HPDE6-E6E7 (cell line): ENCODE measurements at regions not wholly inside any gene's neighbourhood (a gene's known extent, or its start where the extent isn't known, plus 50 kb on each side); places are given as distances from the start of the nearest gene placed in this dataset.

Experiments used
- DNase-seq: peaks from one replicate; pipeline ENCODE4 v3.0.0; 2011; ENCODE audit warnings: missing footprints; ENCODE audit errors: extremely low spot score

- DNase-seq: no peak
These were observed 300.5 kb downstream of the KLF6 start for GRCh38 chr10:3484306-3485056.

GRCh38 chr10:3482200-3482993 lies 302.6 kb downstream of the KLF6 start:
- DNase-seq: peak; percentile 49

GRCh38 chr10:3481496-3481895 lies 303.5 kb downstream of the KLF6 start:
- DNase-seq: no peak

GRCh38 chr10:3480990-3481315 lies 304.1 kb downstream of the KLF6 start:
- DNase-seq: no peak

GRCh38 chr10:3480281-3480989 lies 304.6 kb downstream of the KLF6 start:
- DNase-seq: no peak

GRCh38 chr10:3478632-3479240 lies 306.2 kb upstream of the PITRM1 start:
- no peak for DNase-seq

- DNase-seq: no peak
These were observed 305.6 kb upstream of the PITRM1 start for GRCh38 chr10:3478153-3478552.

- peak; percentile 1 for DNase-seq
These were observed 305.1 kb upstream of the PITRM1 start for GRCh38 chr10:3477683-3478082.

GRCh38 chr10:3476640-3477448 lies 304.3 kb upstream of the PITRM1 start:
- no peak for DNase-seq

- DNase-seq: no peak
These were observed 303.6 kb upstream of the PITRM1 start for GRCh38 chr10:3476186-3476585.

GRCh38 chr10:3475367-3475766 lies 302.8 kb upstream of the PITRM1 start:
- DNase-seq: no peak

GRCh38 chr10:3474266-3474665 lies 301.7 kb upstream of the PITRM1 start:
- DNase-seq: no peak

GRCh38 chr10:3473271-3473670 lies 300.7 kb upstream of the PITRM1 start:
- no peak for DNase-seq

- no peak for DNase-seq
These were observed 299.9 kb upstream of the PITRM1 start for GRCh38 chr10:3472287-3473051.

GRCh38 chr10:3471927-3472286 lies 299.3 kb upstream of the PITRM1 start:
- DNase-seq: no peak

- DNase-seq: no peak
These were observed 298.9 kb upstream of the PITRM1 start for GRCh38 chr10:3471472-3471871.

- DNase-seq: no peak
These were observed 297.6 kb upstream of the PITRM1 start for GRCh38 chr10:3470191-3470590.

GRCh38 chr10:3469639-3470020 lies 297.0 kb upstream of the PITRM1 start:
- DNase-seq: no peak

GRCh38 chr10:3468919-3469638 lies 296.5 kb upstream of the PITRM1 start:
- no peak for DNase-seq
